ENCODE measurements at regions not wholly inside any gene's neighbourhood (a gene's known extent, or its start where the extent isn't known, plus 50 kb on each side); places are given as distances from the start of the nearest gene placed in this dataset.

- TF ChIP-seq EZH2 (IDR thresholded peaks at IDR 0.05; ENCODE audit: borderline replicate concordance, low read depth, low read length, severe bottlenecking): no peak
- no peak for TF ChIP-seq CTCF (IDR thresholded peaks at IDR 0.05; ENCODE audit: borderline replicate concordance, extremely low read depth, low read length, poor library complexity, severe bottlenecking)
These were observed 110.5 kb upstream of the SLC24A5 start for GRCh38 chr15:48010316-48010715.

Measured in DND-41 (cell line).